Pancreas (tissue), 10 donors: ENCODE measurements at regions not wholly inside any gene's neighbourhood (a gene's known extent, or its start where the extent isn't known, plus 50 kb on each side); places are given as distances from the start of the nearest gene placed in this dataset.

ENCODE experiments used
- ATAC-seq, 4 donors: fragments of 200-7000 bp; cut with Tn5 transposase; one replicate each; pipeline versions ENCODE4 v1.8.0 to v1.9.1; 2020; ENCODE audit warnings: mild to moderate bottlenecking in 4 of 4, moderate library complexity in 4 of 4
- DNase-seq, 6 donors: peaks; one replicate each; pipeline ENCODE4 v3.0.0-alpha.2; 2020
- FAIRE-seq: peaks from 2 replicates; lab custom pipeline; 2012; peaks lifted over from hg19 to GRCh38; lab: Jason Lieb, UNC
- H3K27ac ChIP-seq, 4 donors: fragments of 200-600 bp; sonication (generic); 1 replicate in 3 of 4; 2 replicates in 1 of 4; pipeline versions ENCODE4 v1.5.0 to v1.8.0; 2020
- H3K27me3 ChIP-seq, 4 donors: fragments of 200-600 bp; one replicate each; pipeline ENCODE4 v1.8.0; 2021
- H3K36me3 ChIP-seq, 3 donors: fragments of 200-600 bp; sonication (generic) in 1 of 3; one replicate each; pipeline versions ENCODE4 v1.5.0 to v1.8.0; 2020 to 2021
- H3K4me1 ChIP-seq, 3 donors: fragments of 200-600 bp; one replicate each; pipeline ENCODE4 v1.8.0; 2021
- H3K4me3 ChIP-seq, 4 donors: fragments of 200-600 bp; sonication (generic) in 2 of 4; one replicate each; pipeline versions ENCODE4 v1.5.0 to v1.8.0; 2020 to 2021
- H3K9me3 ChIP-seq, 4 donors: fragments of 200-600 bp; one replicate each; pipeline ENCODE4 v1.8.0; 2021
- WGBS, 2 donors: extraction: QIAGEN DNeasy Blood & Tissue Kit; methylation state at CpG; one replicate each; pipeline ENCODE4 v1.1.7; 2013; 5-methylcytosine and 5-hydroxymethylcytosine counted together
- intact Hi-C, 3 donors: fragments of 100-400 bp; cut with DNase I; formaldehyde crosslinking; loops; one replicate each; pipeline versions ENCODE4 v1.11.1 to v1.14.2; 2022
- TF ChIP-seq, protein P1 (sequence below), 4 donors: fragments of 200-600 bp; sonication (generic) in 3 of 4; IDR thresholded peaks; one replicate each; pipeline versions ENCODE4 v1.5.0 to v1.8.0; 2021; ENCODE audit warnings: antibody characterized with exemption in 4 of 4
- donor health status: healthy with polysubstance abuse.
- donor health status: DM: no; HTN: no; CAD: no; lungs with moderate emphysema.
- donor health status: DM: no; HTN: no; CAD: no.
- donor health status: control.
- donor health status: control.
- donor health status: Bipolar disorder and iron deficiency.
- donor health status: DM: yes; HTN: yes; CAD: no.
- donor health status: DM: no; HTN: no; CAD: no.
- donor health status: DM: no; HTN: no; CAD: no.
- donor health status: DM: yes; HTN: yes; CAD: no.

DNA sequence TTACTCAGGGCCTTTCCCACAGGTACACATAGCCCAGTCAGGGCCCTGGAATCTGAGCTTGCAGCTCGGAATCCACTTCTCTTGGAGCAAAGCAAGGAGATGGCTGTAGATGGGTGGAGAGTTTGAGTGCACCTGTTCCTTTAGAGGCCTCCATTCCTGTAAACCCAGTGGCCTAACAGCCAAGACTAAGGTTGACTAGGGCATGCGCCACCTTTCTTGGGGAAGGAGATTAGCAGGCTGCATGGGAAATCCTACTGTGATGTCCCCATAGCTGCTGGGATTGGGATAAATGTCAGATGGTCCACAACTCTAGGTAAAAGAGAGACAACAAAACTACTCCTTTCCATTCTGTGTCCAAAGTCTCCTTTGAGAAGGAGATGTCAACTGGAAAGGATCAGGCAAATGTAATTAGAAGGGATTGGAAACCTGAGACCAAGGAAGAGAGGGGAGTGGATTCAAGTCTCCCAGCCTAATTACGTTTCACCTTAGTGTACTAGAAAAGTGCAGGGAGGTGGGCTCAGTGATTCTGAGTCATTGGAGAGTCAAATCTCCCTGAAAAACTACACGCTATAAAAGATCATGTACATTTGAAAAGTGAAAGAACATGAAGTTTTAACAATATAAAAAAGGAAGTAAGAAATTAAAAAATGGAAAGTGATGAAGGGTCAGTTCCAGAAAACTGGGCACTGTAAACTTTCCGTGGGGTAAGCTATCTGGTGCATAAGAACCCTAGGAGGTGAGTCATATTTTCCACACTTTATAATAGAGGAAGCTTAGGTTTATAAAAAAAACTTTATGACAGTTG lies 104.2 kb downstream of the SEC61B start:
- Histone ChIP-seq H3K4me3 (no peak overlapping the region), H3K9me3 (no peaks in the 10 kb centered on the region), H3K27me3 (no peaks in the 10 kb centered on the region), H3K4me1 (peaks cover 0 to 9% (median 0%) of the 10 kb centered on the region in 3 donors), H3K36me3 (no peaks in the 10 kb centered on the region), H3K27ac (no peak overlapping the region)
- WGBS, 2 donors: 79 to 89% methylated on average over 5 of the region's 5 CpGs
- intact Hi-C loops: no loop called here
- no peak for DNase-seq
- FAIRE-seq: no peak
- TF ChIP-seq, protein P1, sequence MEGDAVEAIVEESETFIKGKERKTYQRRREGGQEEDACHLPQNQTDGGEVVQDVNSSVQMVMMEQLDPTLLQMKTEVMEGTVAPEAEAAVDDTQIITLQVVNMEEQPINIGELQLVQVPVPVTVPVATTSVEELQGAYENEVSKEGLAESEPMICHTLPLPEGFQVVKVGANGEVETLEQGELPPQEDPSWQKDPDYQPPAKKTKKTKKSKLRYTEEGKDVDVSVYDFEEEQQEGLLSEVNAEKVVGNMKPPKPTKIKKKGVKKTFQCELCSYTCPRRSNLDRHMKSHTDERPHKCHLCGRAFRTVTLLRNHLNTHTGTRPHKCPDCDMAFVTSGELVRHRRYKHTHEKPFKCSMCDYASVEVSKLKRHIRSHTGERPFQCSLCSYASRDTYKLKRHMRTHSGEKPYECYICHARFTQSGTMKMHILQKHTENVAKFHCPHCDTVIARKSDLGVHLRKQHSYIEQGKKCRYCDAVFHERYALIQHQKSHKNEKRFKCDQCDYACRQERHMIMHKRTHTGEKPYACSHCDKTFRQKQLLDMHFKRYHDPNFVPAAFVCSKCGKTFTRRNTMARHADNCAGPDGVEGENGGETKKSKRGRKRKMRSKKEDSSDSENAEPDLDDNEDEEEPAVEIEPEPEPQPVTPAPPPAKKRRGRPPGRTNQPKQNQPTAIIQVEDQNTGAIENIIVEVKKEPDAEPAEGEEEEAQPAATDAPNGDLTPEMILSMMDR (IDR thresholded peaks at IDR 0.05): no peak
- no peak for ATAC-seq

DNA sequence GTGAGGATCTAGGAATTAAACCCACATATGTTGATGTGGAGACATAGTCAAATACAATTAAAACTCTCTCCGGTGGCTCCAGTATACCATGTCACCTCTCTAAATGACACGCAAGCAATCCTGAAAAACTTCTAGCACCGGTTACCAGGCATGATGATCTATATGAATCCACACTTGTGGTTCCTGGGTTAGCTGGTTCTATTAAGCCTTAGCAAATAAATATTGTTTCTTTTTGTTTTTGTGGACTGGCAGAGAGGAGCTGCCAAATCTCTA lies 104.8 kb downstream of the SEC61B start:
- no peak for FAIRE-seq

DNA sequence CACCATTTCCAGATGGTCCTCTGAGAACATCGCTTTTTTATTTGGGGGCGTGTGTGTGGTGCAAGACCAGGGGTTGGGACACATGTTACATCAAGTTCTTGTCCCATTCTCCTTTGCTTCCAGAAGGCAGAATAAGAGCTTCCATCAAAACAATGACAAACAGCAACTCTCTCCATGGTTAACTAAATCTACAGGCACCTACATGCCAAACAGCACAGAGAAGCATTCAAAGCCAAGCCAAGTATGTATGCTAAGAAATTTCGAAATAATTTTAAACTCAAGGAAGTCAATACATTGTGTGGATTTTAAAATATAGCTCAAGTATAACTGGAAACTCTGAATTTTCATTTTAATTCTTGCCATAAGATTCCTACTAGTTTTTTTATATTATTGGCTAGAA lies 105.6 kb downstream of the SEC61B start:
- intact Hi-C loops: no loop called here
- ATAC-seq: no peak
- Histone ChIP-seq H3K27ac (no peak overlapping the region), H3K27me3 (no peaks in the 10 kb centered on the region), H3K4me3 (no peak overlapping the region), H3K4me1 (peaks cover 0 to 4% (median 0%) of the 10 kb centered on the region in 3 donors), H3K36me3 (no peaks in the 10 kb centered on the region), H3K9me3 (no peaks in the 10 kb centered on the region)
- 81 to 89% methylated on average over 3 of the region's 3 CpGs for WGBS, 2 donors
- DNase-seq: no peak
- TF ChIP-seq, protein P1 (IDR thresholded peaks at IDR 0.05): no peak
- no peak for FAIRE-seq

More for the DNA sequence above, 104.8 kb downstream of the SEC61B start:
- H3K27me3 ChIP-seq: no peaks in the 10 kb centered on the region
- TF ChIP-seq, protein P1 (IDR thresholded peaks at IDR 0.05): no peak
- no peaks in the 10 kb centered on the region for H3K9me3 ChIP-seq
- ATAC-seq (no peak), DNase-seq (no peak)
- WGBS, 2 donors: 87 to 94% methylated on average over 3 of the region's 3 CpGs
- H3K36me3 ChIP-seq: no peaks in the 10 kb centered on the region
- H3K4me1 ChIP-seq: peaks cover 0 to 9% (median 0%) of the 10 kb centered on the region in 3 donors
- H3K27ac ChIP-seq: no peak overlapping the region
- H3K4me3 ChIP-seq: no peak overlapping the region
- intact Hi-C loops: no loop called here

DNA sequence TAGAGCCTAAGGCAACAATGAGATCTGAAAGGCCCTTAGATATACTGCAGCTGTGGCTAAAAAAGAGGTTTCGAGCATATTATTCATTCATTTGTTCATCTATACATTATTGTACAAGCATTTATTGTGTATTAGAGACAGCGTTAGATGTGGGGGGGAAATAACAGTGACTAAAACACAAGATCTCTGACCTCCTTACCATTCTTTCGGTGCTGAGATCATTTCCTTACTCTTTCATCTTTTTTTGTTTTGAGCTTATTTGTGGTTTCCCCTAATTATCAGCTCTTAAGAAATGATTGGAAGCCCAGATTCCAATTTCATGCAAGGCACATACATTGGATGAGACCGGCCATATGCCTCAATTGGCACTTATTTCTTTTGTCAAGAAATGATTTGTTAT lies 113.2 kb downstream of the SEC61B start:
- WGBS, 2 donors: 83 to 90% methylated on average over 4 of the region's 4 CpGs
- TF ChIP-seq, protein P1 (IDR thresholded peaks at IDR 0.05): no peak
- FAIRE-seq (no peak), DNase-seq (no peak), ATAC-seq (no peak)
- Histone ChIP-seq H3K4me3 (no peak overlapping the region), H3K36me3 (no peaks in the 10 kb centered on the region), H3K4me1 (no peaks in the 10 kb centered on the region), H3K9me3 (no peaks in the 10 kb centered on the region), H3K27me3 (no peaks in the 10 kb centered on the region), H3K27ac (no peak overlapping the region)
- intact Hi-C loops: no loop called here

DNA sequence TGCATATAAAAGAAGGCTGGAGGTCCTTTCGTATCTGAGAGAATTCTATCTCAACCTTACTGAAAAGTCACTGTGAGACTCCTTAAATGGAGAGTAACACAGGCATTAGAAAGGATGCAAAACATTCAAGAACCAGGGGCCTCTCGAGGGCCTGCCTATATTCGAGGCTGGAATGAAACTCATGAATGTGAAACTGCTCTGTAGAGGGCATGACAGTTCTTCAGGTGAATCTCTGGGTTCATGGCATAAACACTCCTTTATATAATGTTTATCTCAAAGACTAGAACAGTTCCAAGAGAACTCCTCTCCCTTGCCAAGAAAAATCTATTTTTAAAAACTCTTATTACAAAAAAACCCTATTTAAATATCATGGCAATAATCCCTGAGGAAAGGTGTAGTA lies 113.9 kb downstream of the SEC61B start:
- FAIRE-seq (no peak), ATAC-seq (no peak), DNase-seq (no peak)
- H3K27ac ChIP-seq: no peak overlapping the region
- H3K4me3 ChIP-seq: no peak overlapping the region
- H3K36me3 ChIP-seq: no peaks in the 10 kb centered on the region
- H3K27me3 ChIP-seq: no peaks in the 10 kb centered on the region
- TF ChIP-seq, protein P1 (IDR thresholded peaks at IDR 0.05): no peak
- intact Hi-C loops: no loop called here
- WGBS, 2 donors: 52 to 56% methylated on average over 3 of the region's 3 CpGs
- no peaks in the 10 kb centered on the region for H3K4me1 ChIP-seq
- no peaks in the 10 kb centered on the region for H3K9me3 ChIP-seq
